ENCODE measurements at regions not wholly inside any gene's neighbourhood (a gene's known extent, or its start where the extent isn't known, plus 50 kb on each side); places are given as distances from the start of the nearest gene placed in this dataset.

- TF ChIP-seq CTCF (conservative IDR thresholded peaks at IDR 0.05 in 1 of 2, IDR thresholded peaks at IDR 0.05 in 1 of 2; ENCODE audit: extremely low read depth in 1 of 2, insufficient read depth in 1 of 2, low read depth in 1 of 2, low read length in 2 of 2), result no peak
- no peak for TF ChIP-seq EZH2 (IDR thresholded peaks at IDR 0.05; ENCODE audit: borderline replicate concordance, low read length)
Observed at GRCh38 chr5:9728261-9728660, 98.1 kb upstream of the TAS2R1 start.

All from mammary epithelial cell (primary cell).